ENCODE measurements at regions not wholly inside any gene's neighbourhood (a gene's known extent, or its start where the extent isn't known, plus 50 kb on each side); places are given as distances from the start of the nearest gene placed in this dataset.

- Mint-ChIP-seq H3K36me3 (no peaks in the 10 kb centered on the region), H3K4me1 (ENCODE audit: unreplicated experiment) (no peaks in the 10 kb centered on the region), H3K4me3 (no peak overlapping the region), H3K27me3 (peaks cover 5% of the 10 kb centered on the region), H3K9me3 (no peaks in the 10 kb centered on the region), H3K27ac (no peak overlapping the region)
- DNase-seq (ENCODE audit: extremely low spot score, unreplicated experiment), result no peak
- TF ChIP-seq CTCF (conservative IDR thresholded peaks at IDR 0.05), result no peak
Measured at GRCh38 chr14:66291756-66292155, 194.4 kb upstream of the CCDC196 start.

GRCh38 chr14:66293533-66294105 is 192.6 kb upstream of the CCDC196 start:
- Mint-ChIP-seq H3K27me3 (peaks cover 9% of the 10 kb centered on the region), H3K4me1 (ENCODE audit: unreplicated experiment) (no peaks in the 10 kb centered on the region), H3K36me3 (no peaks in the 10 kb centered on the region), H3K27ac (no peak overlapping the region), H3K9me3 (no peaks in the 10 kb centered on the region), H3K4me3 (no peak overlapping the region)
- no peak for TF ChIP-seq CTCF (conservative IDR thresholded peaks at IDR 0.05)
- no peak for DNase-seq (ENCODE audit: extremely low spot score, unreplicated experiment)

GRCh38 chr14:66295386-66295785 is 190.8 kb upstream of the CCDC196 start:
- no peaks in the 10 kb centered on the region for H3K4me1 Mint-ChIP-seq (ENCODE audit: unreplicated experiment)
- TF ChIP-seq CTCF (conservative IDR thresholded peaks at IDR 0.05), result no peak
- no peak overlapping the region for H3K27ac Mint-ChIP-seq
- H3K27me3 Mint-ChIP-seq, result peaks cover 9% of the 10 kb centered on the region
- H3K4me3 Mint-ChIP-seq, result no peak overlapping the region
- DNase-seq (ENCODE audit: extremely low spot score, unreplicated experiment), result no peak
- H3K9me3 Mint-ChIP-seq, result no peaks in the 10 kb centered on the region
- H3K36me3 Mint-ChIP-seq, result no peaks in the 10 kb centered on the region

- Mint-ChIP-seq H3K9me3 (no peaks in the 10 kb centered on the region), H3K27me3 (peaks cover 11% of the 10 kb centered on the region)
Measured at GRCh38 chr14:66300886-66301285, 185.3 kb upstream of the CCDC196 start.

GRCh38 chr14:66306101-66306500 is 180.1 kb upstream of the CCDC196 start:
- no peak for TF ChIP-seq CTCF (conservative IDR thresholded peaks at IDR 0.05)
- peaks cover 14% of the 10 kb centered on the region for H3K27me3 Mint-ChIP-seq
- no peaks in the 10 kb centered on the region for H3K36me3 Mint-ChIP-seq
- no peak overlapping the region for H3K4me3 Mint-ChIP-seq
- no peak for DNase-seq (ENCODE audit: extremely low spot score, unreplicated experiment)
- no peak overlapping the region for H3K27ac Mint-ChIP-seq
- H3K4me1 Mint-ChIP-seq (ENCODE audit: unreplicated experiment), result no peaks in the 10 kb centered on the region
- H3K9me3 Mint-ChIP-seq, result peaks cover 12% of the 10 kb centered on the region

More at GRCh38 chr14:66300886-66301285, 185.3 kb upstream of the CCDC196 start:
- H3K4me3 Mint-ChIP-seq, result no peak overlapping the region
- no peaks in the 10 kb centered on the region for H3K4me1 Mint-ChIP-seq (ENCODE audit: unreplicated experiment)
- TF ChIP-seq CTCF (conservative IDR thresholded peaks at IDR 0.05), result no peak
- H3K27ac Mint-ChIP-seq, result no peak overlapping the region
- DNase-seq (ENCODE audit: extremely low spot score, unreplicated experiment), result no peak
- no peaks in the 10 kb centered on the region for H3K36me3 Mint-ChIP-seq

- Mint-ChIP-seq H3K9me3 (peaks cover 12% of the 10 kb centered on the region), H3K4me1 (ENCODE audit: unreplicated experiment) (no peaks in the 10 kb centered on the region), H3K27ac (no peak overlapping the region), H3K36me3 (no peaks in the 10 kb centered on the region), H3K27me3 (peaks cover 6% of the 10 kb centered on the region), H3K4me3 (no peak overlapping the region)
- DNase-seq (ENCODE audit: extremely low spot score, unreplicated experiment), result no peak
- TF ChIP-seq CTCF (conservative IDR thresholded peaks at IDR 0.05), result no peak
Measured at GRCh38 chr14:66311058-66311457, 175.1 kb upstream of the CCDC196 start.
